AG04450 (cell line): ENCODE measurements at regions not wholly inside any gene's neighbourhood (a gene's known extent, or its start where the extent isn't known, plus 50 kb on each side); places are given as distances from the start of the nearest gene placed in this dataset.

Experiments used
- CTCF ChIA-PET: fragments of 300-600, 350-600 bp; formaldehyde crosslinking; extraction: SDS; loops from one replicate; lab custom pipeline; 2022; ENCODE audit warnings: antibody characterized with exemption, inconsistent platforms; lab: Charles Lee
- POLR2A ChIA-PET: fragments of 350-600 bp; formaldehyde crosslinking; extraction: SDS; loops from one replicate; lab custom pipeline; 2021; ENCODE audit warnings: antibody characterized with exemption, inconsistent platforms; lab: Yijun Ruan, JAX
- DNase-seq: peaks from one replicate; pipeline ENCODE4 v3.0.0-alpha.2; 2011; ENCODE audit warnings: low read depth, low spot score
- H3K27ac ChIP-seq: one replicate; pipeline ENCODE4 v1.5.1; 2012; ENCODE audit warnings: low read depth, low read length, control low read depth
- H3K27me3 ChIP-seq: one replicate; pipeline ENCODE4 v1.6.0; 2012; ENCODE audit warnings: low read length; ENCODE audit not compliant: control insufficient read depth, insufficient read depth
- H3K4me3 ChIP-seq: 2 replicates; pipeline ENCODE4 v1.5.1; 2011; ENCODE audit warnings: mild to moderate bottlenecking, low read depth, low read length, control low read depth
- H3K9me3 ChIP-seq: 2 replicates; pipeline ENCODE4 v1.5.1; 2012; ENCODE audit warnings: low read length; ENCODE audit not compliant: control insufficient read depth, insufficient read depth
- TF ChIP-seq, protein P1 (sequence below): IDR thresholded peaks from 2 replicates; pipeline ENCODE4 v1.5.1; 2011; ENCODE audit warnings: low read depth, low read length, control low read depth, inconsistent platforms

DNA sequence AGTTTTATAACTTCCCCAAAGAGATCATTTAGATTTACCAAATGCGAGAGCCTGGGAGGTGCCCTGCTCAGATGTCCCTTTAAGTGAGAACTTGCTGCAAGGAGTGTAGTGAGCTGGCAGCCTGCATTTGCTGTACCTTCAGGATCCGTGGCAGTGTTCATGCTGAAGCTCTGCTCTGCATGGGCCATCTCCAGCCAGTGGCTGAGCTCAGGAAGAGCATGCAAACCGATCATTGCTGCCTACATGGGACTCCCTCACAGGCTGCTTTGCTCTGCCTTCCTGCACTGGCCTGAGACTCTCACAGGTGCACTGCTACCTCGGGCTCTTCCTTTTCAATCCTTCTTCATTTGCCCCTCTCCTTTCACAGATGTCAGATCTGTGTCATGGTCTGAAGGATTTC is 152.0 kb upstream of the SFRP2 start:
- no peak overlapping the region for H3K4me3 ChIP-seq
- TF ChIP-seq, protein P1, sequence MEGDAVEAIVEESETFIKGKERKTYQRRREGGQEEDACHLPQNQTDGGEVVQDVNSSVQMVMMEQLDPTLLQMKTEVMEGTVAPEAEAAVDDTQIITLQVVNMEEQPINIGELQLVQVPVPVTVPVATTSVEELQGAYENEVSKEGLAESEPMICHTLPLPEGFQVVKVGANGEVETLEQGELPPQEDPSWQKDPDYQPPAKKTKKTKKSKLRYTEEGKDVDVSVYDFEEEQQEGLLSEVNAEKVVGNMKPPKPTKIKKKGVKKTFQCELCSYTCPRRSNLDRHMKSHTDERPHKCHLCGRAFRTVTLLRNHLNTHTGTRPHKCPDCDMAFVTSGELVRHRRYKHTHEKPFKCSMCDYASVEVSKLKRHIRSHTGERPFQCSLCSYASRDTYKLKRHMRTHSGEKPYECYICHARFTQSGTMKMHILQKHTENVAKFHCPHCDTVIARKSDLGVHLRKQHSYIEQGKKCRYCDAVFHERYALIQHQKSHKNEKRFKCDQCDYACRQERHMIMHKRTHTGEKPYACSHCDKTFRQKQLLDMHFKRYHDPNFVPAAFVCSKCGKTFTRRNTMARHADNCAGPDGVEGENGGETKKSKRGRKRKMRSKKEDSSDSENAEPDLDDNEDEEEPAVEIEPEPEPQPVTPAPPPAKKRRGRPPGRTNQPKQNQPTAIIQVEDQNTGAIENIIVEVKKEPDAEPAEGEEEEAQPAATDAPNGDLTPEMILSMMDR, result no peak
- no peaks in the 10 kb centered on the region for H3K9me3 ChIP-seq
- CTCF ChIA-PET, result no interaction called here
- POLR2A ChIA-PET, result no interaction called here
- H3K27ac ChIP-seq, result no peak overlapping the region
- DNase-seq, result no peak
- no peaks in the 10 kb centered on the region for H3K27me3 ChIP-seq

DNA sequence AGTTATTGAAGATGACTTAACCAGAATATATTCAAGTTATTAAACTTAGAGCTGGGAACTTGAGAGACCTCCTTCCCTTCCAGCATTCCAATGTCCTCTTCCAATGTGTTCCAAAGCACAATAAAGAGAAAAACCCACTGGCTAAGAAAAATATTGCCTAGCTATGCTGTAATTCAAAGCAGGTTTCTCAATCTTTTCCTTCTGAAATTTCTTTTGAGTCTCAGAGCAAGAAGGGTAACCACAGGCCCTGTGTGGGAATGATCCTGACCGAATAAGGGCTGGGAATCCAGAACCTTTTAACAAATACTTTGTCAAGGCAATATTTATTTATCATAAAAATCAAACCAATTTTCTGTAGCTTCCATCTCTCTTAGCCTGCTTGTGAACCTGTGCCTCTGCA is 150.7 kb upstream of the SFRP2 start:
- ChIA-PET POLR2A (no interaction called here), CTCF (no interaction called here)
- TF ChIP-seq, protein P1, result no peak
- DNase-seq, result no peak
- Histone ChIP-seq H3K27ac (no peak overlapping the region), H3K4me3 (no peak overlapping the region), H3K27me3 (no peaks in the 10 kb centered on the region), H3K9me3 (no peaks in the 10 kb centered on the region)

DNA sequence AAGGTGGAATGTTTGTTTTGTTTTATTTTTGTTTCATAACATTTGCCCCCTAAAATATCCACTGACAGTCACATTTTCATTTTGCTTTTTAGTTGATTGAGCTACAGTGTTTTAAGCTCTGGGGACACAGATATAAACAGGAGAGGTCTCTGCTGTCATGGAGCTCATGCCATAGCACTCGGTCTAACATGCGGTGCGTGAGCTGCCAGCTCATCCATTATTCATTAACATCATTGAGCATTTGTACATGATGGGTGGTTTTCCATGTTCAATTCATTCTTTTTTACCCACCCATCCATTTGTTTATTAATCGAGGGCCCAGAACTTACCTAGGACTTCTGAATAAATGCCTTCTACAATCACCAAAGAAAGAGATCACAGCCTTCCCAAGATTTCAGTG is 150.1 kb upstream of the SFRP2 start:
- Histone ChIP-seq H3K9me3 (no peaks in the 10 kb centered on the region), H3K27ac (no peak overlapping the region), H3K27me3 (no peaks in the 10 kb centered on the region), H3K4me3 (no peak overlapping the region)
- TF ChIP-seq, protein P1, result no peak
- CTCF ChIA-PET, result interaction anchor here (0.6 kb wide), 1 partner anchor 63 kb away, joined by 3 read pairs; no protein-coding TSS in a partner anchor
- DNase-seq, result no peak
- POLR2A ChIA-PET, result no interaction called here

DNA sequence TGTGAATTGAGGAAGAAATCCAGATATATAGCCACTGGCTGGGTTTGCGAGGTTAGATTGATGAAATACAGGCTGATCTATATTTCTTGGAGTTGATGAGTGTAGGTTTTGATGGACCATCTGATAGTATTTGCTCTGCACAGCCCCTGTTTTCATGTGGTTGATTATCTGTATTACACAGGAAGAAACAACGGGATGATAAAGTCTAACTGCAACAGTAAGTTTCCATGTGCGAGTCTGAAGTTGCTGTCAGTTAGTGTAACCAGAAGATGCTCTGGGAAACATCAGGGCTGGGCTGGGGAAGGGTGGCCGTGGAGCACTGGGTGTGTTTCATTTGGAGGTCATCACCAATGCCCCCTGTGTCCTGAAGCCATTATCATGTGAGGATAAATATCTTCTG is 148.4 kb upstream of the SFRP2 start:
- no peak for DNase-seq
- POLR2A ChIA-PET, result no interaction called here
- Histone ChIP-seq H3K27me3 (no peaks in the 10 kb centered on the region), H3K27ac (no peak overlapping the region), H3K9me3 (no peaks in the 10 kb centered on the region), H3K4me3 (no peak overlapping the region)
- TF ChIP-seq, protein P1, result no peak
- CTCF ChIA-PET, result no interaction called here

DNA sequence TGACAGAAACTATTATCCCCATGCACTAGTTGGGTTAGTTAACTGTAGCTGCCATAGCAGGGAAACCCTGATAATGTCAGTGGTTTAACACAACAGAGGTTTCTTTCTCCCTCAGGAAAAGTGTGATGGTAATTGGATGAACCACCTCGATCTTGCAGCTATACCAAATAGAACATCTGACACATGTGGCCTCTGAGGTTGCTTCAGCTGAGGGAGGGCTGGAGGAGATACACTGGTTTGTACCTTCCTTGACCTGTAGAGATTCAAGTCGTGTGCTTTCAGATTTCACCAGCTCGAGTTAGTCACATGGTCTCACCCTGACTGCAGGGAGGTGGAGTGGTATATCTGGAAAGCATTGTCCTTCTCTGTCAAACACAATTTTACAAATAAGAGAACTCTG is 147.2 kb upstream of the SFRP2 start:
- DNase-seq, result no peak
- Histone ChIP-seq H3K27me3 (no peaks in the 10 kb centered on the region), H3K27ac (no peak overlapping the region), H3K9me3 (no peaks in the 10 kb centered on the region), H3K4me3 (no peak overlapping the region)
- ChIA-PET CTCF (no interaction called here), POLR2A (no interaction called here)
- TF ChIP-seq, protein P1, result no peak
